RPMI8226 (cell line): ENCODE measurements at regions not wholly inside any gene's neighbourhood (a gene's known extent, or its start where the extent isn't known, plus 50 kb on each side); places are given as distances from the start of the nearest gene placed in this dataset.

Experiments
- DNase-seq: peaks from one replicate; pipeline ENCODE4 v3.0.0-alpha.2; 2015

- no peak for DNase-seq
These were observed 116.7 kb upstream of the C10orf90 start for GRCh38 chr10:126787201-126787600.

GRCh38 chr10:126795318-126795717, 109.9 kb upstream of the DOCK1 start:
- DNase-seq = no peak

DNA sequence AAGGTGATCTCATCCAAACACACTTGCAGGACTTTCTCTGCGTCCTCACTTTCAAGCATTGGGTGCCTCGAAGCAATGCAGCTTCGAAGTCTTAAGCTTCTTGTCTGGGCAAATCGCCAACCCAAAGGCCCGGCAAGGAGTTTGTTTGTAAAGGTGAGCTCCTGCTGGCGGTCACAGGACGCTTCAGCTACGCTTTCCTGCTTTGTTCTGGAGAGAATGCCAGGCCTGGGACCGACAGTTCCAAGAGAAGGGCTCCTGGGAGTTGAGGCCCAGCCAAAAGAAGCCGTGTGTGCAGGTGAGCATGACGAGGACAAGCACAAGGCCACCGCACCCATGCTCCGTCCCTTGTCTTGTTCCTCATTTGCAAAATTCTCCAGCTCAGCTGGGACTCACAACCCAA, 106.6 kb upstream of the DOCK1 start:
- peak; percentile 54 for DNase-seq

DNA sequence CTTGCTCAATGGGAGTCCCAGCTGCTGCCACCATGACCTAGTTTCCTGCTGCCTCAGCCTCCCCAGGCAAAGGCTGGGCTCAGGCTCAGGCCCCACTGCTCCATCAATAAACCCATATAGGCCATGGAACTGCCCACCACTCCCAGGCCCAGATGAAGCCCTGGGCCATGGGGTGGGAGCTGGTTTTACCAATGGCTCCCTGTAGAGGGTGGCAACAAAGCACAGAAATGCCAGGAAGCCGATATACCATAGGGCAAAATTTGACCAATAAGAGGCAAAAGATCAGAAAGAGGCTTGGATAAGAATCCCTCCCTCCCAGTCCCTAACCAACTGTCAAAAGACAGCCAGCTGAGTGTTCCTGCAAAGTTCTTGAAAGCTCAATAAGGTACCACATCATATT, 101.8 kb upstream of the DOCK1 start:
- no peak for DNase-seq

DNA sequence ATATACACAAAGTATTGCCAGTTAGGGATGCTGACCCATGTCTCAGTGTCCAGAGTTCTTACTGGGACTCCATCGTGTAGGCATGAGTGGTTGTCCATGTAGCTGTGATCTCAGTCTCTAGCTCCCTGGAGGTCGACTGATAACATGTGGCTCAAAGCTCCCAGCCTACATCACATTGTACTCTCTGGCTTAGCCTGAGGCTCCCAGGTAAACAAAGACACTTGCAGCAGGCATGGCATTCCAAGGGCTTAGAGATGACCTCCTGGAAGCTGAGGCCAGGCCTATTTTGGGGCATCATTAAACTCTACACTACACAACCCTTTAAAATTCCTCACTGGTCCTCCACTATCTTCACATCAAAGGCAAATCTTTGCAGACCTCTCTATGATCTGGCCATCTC, 100.8 kb upstream of the DOCK1 start:
- no peak for DNase-seq

DNA sequence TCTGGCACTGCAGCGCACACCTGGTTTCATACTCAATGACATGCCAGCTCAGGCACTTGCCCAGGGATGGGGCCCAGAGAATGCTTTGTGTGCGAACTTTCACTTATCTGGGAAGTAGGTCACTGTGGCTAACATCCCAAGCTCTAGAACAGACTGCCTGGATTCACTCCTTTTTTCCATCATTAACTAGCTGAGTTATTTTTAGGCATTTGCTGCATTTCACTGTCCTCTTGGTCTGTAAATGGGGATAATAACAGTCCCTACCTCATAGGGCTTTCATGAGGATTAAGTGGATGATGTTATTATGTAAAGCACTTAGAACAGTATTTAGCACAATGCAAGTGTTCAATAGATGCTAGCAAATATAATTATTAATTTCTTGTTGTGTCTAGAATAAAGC, 98.7 kb upstream of the DOCK1 start:
- no peak for DNase-seq

DNA sequence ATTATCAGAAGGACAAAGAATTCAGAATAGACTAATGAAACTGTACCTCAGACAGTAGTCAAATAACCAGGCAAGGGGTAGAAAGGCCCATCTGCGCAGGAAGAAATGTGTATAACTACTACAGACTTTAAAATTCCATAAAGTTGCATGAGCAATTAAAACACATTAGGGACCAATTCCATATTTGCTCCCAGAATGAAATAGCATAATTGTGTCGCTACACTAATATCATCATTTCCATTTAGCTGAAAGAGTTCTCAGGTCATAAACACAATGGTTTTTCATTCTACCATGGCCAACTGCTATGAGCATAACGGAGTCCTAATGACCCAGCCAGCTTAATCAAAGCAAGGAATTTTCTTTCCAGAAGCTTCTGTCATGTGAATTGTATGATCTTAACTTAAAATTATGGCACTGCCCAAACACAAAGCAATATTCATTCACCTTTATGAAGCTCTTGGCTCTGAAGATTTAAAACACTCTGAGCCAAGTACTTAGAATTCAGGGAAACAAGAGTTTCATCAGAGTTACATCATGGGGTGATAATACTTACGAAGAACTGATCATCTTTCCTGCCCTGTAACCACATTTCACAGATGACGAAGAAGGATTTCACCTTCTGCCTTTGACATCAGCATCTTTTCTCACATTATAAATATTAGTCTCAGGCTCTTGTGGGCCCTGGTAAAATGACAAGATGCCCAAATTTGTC, 98.1 kb upstream of the DOCK1 start:
- no peak for DNase-seq

GRCh38 chr10:126808103-126808502, 97.1 kb upstream of the DOCK1 start:
- DNase-seq = no peak

GRCh38 chr10:126813432-126813831, 91.8 kb upstream of the DOCK1 start:
- DNase-seq = no peak

GRCh38 chr10:126833542-126833941, 71.7 kb upstream of the DOCK1 start:
- DNase-seq = peak; percentile 31

DNA sequence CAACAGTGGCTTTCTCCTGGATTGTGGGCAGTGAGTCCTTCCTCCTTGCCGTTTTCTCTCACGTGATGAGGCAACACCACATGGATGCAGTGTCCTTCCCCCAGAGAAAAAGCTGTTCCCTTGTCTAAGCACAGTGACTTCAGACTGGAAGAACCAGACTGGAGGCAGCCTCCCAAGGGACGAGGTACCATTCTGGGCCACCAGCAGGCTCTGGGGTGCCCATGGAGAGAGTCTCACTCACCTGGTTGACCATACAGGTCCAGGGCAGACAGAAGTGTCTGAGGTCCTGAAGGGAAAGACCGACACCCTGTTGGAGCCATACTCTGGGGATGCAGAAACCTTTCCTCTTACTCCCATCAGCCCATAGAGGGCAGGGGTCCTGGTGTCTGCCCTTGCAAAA, 69.2 kb upstream of the DOCK1 start:
- DNase-seq = no peak

DNA sequence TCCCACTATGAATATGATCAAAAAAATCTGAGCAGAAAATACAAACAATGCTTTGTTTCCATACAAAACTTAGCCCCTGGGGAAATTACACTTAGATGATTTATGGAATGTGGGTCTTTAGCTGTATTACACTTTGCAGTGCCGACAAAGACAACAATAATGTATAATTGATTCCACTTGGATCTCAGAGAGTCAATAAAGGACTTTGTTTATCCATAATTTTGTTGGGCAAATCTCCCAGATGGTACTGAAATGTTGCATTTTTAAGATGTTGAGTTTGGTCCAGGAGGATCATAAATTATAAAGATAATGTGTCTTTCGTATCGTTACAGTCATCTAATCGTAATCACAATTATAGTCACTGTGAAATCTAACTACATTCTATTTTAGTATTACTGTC, 66.9 kb upstream of the DOCK1 start:
- no peak for DNase-seq

DNA sequence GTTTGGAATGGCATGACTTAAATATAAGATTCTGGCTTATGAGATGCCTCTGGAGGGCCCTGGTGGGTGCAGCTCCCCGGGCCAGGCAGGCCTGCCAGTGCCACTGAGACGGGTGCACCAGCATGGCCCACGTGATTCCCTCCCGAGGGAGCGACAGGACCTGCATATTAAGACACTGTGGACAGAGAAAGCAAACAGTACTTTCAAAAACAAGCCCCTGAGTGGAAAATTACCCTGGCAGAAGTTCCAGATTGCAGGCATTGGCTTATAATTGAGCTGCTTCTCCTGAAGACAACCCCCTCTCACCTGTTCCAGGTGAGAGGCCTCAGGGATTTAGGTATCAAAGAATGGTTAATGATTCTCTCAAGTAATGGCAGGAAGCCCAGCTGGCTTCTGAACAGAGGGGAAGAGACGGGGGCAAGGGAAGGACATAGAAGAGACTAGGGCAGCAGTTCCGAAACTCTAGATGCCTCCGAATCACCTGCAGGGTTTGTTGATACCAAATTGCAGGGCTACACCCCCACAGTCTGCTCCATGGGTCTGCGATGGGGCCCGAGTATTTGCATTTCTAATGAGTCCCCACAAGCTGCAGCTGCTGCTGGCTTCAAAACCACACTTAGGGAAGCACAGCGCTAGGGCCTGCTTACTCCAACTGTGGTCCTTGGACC, 66.0 kb upstream of the DOCK1 start:
- DNase-seq = peak; percentile 66

DNA sequence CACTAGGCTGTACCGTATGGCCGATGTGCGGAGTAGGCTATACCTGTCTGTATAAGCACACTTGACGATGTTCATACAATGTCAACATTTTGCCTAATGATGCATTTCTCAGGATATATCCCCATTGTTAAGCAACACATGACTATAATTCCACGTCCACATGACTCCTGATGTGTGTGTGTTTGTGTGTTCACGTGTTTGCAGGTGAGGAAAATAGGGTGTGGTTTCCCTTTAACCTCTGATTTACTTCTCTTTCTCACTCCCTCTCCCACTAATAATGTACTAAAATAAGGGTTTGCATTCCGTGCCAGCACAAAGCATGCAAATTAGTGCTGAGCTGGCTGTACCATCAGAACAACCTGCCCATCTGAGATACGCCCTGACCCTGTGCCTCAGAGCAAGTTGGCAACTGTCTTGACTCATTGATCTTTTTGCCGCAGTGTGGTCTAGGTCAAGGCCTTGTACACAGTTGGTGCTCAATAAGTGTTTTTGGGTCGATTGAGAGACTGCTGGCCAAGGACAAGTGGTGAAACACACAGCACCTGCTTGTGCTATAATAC, 64.6 kb upstream of the DOCK1 start:
- DNase-seq = peak; percentile 53

DNA sequence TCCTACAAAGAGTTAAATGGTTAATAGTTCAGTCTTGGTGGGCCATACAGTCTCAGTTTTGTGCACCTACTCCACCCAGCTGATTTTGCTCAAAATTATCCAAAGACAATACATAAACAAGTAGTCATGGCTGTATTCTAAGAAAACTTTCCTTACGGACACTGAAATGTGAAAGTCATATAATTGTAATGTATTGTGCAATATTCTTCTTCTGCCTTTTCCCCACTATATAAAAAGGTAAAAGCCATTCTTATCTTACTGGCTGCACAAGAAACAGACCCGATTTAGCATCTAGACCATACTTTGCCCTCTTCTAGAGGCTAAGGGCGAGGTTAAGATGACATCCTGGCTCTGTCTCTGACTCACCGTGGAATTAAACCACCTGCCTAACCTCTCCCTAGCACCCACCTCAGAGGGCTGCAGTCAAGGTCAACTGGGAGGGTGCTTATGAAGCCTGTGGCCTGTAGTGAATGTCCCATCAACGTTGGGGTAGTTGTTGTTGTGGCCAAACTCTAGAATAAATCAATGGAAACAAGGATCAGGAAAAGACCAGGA, 63.8 kb upstream of the DOCK1 start:
- no peak for DNase-seq

DNA sequence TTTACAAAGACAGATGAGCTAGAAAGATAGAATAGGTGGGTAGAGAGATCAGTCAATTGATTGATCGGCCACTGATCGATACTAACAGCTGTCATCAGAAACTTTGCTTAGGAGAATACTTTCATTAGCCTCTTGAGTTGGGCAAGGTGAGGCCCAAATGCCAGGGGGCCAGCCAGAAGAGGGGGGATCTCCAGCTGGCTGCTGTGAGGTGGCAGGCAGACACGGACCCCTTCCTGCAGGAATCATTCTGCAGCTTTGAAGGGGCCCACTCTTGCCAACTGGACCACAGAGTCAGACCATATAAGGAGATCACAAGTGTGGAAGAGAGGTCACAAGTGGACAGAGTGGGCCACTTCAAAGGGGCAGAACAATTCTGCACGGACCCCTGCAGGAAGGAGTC, 62.9 kb upstream of the DOCK1 start:
- DNase-seq = no peak

GRCh38 chr10:126842836-126843235, 62.4 kb upstream of the DOCK1 start:
- DNase-seq = no peak

DNA sequence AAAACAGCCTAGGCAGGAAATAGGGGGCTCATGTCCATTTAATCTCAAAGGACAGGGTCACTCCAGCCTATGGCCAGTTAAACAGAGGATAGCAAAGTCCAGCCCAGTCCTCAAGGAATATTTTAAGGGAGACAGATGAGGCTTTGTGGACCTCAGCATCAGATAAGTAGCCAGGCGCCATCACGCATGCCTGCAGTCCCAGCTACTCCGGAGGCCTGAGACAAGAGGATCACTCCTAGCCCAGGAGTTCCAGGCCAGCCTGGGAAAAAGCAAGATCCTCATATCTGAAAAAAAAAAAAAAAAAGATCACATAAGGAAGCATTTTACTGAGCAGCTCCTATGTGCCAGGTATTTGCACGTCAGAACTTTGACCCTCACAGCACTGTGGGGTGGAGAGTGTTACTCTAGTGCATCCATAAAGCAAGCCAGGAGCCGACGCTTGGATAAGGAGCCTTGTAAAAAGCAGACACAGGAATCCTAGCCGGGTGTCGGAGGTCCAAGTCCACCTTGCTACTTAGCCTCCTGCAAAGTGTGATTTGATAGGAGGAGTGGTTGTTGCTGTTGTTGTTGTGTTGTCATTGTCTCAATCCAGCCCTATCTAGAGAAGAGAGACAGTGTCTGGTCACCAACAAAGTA, 61.8 kb upstream of the DOCK1 start:
- DNase-seq = no peak

DNA sequence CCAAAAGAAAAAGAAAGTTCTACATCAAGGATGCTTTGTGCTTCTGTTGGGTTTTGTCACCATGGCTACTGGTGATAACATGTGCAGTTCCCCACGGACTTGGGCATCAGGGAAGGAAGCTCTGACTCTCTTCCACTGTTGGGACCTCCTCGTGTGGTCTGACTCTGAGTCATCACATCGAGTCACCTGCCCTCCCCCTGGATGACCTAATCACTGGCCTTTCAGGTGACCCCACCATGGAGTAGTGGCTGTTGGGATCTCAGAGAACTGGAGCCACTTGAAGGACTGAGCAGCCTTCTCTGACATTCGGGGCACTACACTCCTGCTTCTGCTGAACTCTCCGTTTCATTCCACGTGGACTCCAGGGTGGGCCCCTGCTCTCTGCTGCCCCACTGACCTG, 60.8 kb upstream of the DOCK1 start:
- no peak for DNase-seq

DNA sequence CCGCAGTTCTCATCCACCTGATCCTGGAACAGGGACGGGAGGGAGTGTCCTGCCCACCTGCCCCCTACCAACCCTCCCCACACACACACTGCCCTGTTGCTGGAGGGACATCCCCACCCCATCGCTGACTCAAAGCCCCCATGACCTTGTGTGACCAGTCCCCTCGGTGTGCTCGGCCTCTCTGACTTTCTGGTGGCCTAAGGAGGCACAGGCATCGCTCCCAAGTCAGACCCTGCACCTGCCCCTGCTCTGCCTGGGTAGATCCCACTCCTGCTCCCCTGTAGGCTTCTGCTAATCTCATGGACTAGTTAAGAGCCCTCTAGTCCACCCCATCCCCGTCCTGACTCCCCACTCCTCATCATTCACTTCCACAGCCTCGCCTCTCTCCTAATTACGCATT, 58.8 kb upstream of the DOCK1 start:
- DNase-seq = no peak

DNA sequence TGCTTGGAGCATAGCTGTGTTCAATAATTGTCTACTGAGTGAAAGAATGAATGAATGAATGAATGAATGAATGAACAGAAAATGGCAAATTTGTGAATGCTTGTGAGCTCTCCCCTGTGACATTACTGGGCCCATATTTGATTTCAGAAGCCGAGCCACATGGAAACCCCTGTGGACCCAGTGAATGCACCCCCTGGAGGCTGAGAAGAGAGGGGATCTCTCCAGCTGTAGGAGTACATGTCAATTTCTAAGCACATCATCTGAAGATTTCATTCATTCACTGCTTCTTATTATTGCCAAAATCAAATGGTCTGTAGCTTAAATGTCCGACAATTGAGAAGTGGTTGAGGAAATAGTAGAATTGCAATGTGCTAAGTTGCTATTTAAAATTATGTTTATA, 58.3 kb upstream of the DOCK1 start:
- no peak for DNase-seq

- no peak for DNase-seq
These were observed 57.6 kb upstream of the DOCK1 start for GRCh38 chr10:126847666-126848065.

- DNase-seq = no peak
These were observed 55.6 kb upstream of the DOCK1 start for GRCh38 chr10:126849646-126850045.
